WTC11 (cell line): ENCODE measurements at regions not wholly inside any gene's neighbourhood (a gene's known extent, or its start where the extent isn't known, plus 50 kb on each side); places are given as distances from the start of the nearest gene placed in this dataset.

Experiments used
- ATAC-seq: fragments of 200-7000 bp; cut with Tn5 transposase; 2 replicates; pipeline ENCODE4 v1.10.0; 2021; ENCODE audit warnings: mild to moderate bottlenecking, moderate library complexity
- CTCF ChIA-PET: fragments of 300-600 bp; sonication (Branson Sonifier 250); formaldehyde crosslinking; loops from one replicate; lab custom pipeline; 2021; ENCODE audit warnings: antibody characterized with exemption; lab: Charles Lee
- POLR2A ChIA-PET: fragments of 350-600 bp; sonication (Branson Sonifier 250); formaldehyde crosslinking; loops from one replicate; lab custom pipeline; 2021; ENCODE audit warnings: antibody characterized with exemption; lab: Charles Lee
- DNase-seq: peaks from one replicate; pipeline ENCODE4 v3.0.0; 2021; ENCODE audit warnings: low spot score
- H3K27ac Mint-ChIP-seq: 2 replicates; pipeline ENCODE4 v1.8.0; 2021; ENCODE audit warnings: mixed read lengths
- H3K27me3 Mint-ChIP-seq: 2 replicates; pipeline ENCODE4 v1.8.0; 2021; ENCODE audit warnings: low read depth, mild to moderate bottlenecking, moderate library complexity, mixed read lengths
- H3K36me3 Mint-ChIP-seq: 2 replicates; pipeline ENCODE4 v1.8.0; 2021; ENCODE audit warnings: mixed read lengths
- H3K4me1 Mint-ChIP-seq: 2 replicates; pipeline ENCODE4 v1.8.0; 2022; ENCODE audit warnings: mixed read lengths
- H3K4me3 Mint-ChIP-seq: 2 replicates; pipeline ENCODE4 v1.8.0; 2021; ENCODE audit warnings: mild to moderate bottlenecking, moderate library complexity, mixed read lengths
- H3K9me3 Mint-ChIP-seq: 2 replicates; pipeline ENCODE4 v1.8.0; 2021; ENCODE audit warnings: mixed read lengths
- ATF1 ChIP-seq: sonication (generic); formaldehyde crosslinking; IDR thresholded peaks from 2 replicates; pipeline ENCODE4 v1.8.1; 2023; ENCODE audit warnings: mild to moderate bottlenecking, moderate library complexity, missing genetic modification reagents
- CREB1 ChIP-seq: sonication (generic); formaldehyde crosslinking; IDR thresholded peaks from 2 replicates; pipeline ENCODE4 v1.8.0; 2023; ENCODE audit warnings: mild to moderate bottlenecking, missing genetic modification reagents
- CTCF ChIP-seq: fragments of 200-600 bp; IDR thresholded peaks from 2 replicates; pipeline ENCODE4 v1.8.0; 2022; ENCODE audit warnings: antibody characterized with exemption
- E2F5 ChIP-seq: sonication (generic); formaldehyde crosslinking; IDR thresholded peaks from 2 replicates; pipeline ENCODE4 v1.8.1; 2022; ENCODE audit warnings: mild to moderate bottlenecking, moderate library complexity, missing genetic modification reagents
- ERG ChIP-seq: fragments of 250-450 bp; sonication (Bioruptor Pico); IDR thresholded peaks from 2 replicates; pipeline ENCODE4 v1.8.0; 2021; ENCODE audit warnings: mild to moderate bottlenecking
- ESRRA ChIP-seq: sonication (generic); formaldehyde crosslinking; IDR thresholded peaks from 2 replicates; pipeline ENCODE4 v1.8.1; 2022; ENCODE audit warnings: mild to moderate bottlenecking, missing genetic modification reagents, borderline replicate concordance
- FOXP1 ChIP-seq: sonication (generic); formaldehyde crosslinking; IDR thresholded peaks from 2 replicates; pipeline ENCODE4 v1.8.0; 2022; ENCODE audit warnings: missing genetic modification reagents, mild to moderate bottlenecking, moderate library complexity, borderline replicate concordance
- GABPB1 ChIP-seq: sonication (generic); formaldehyde crosslinking; IDR thresholded peaks from 2 replicates; pipeline ENCODE4 v1.8.1; 2023; ENCODE audit warnings: mild to moderate bottlenecking, missing genetic modification reagents
- HMGXB4 ChIP-seq: sonication (generic); formaldehyde crosslinking; IDR thresholded peaks from 2 replicates; pipeline ENCODE4 v1.8.1; 2023; ENCODE audit warnings: mild to moderate bottlenecking, moderate library complexity, missing genetic modification reagents
- IRF1 ChIP-seq: sonication (generic); formaldehyde crosslinking; IDR thresholded peaks from 2 replicates; pipeline ENCODE4 v1.8.0; 2023; ENCODE audit warnings: missing genetic modification reagents
- JAZF1 ChIP-seq: fragments of 250-450 bp; sonication (Bioruptor Pico); IDR thresholded peaks from 2 replicates; pipeline ENCODE4 v1.9.0; 2021; ENCODE audit warnings: moderate library complexity, mild to moderate bottlenecking, inconsistent platforms
- MYBL2 ChIP-seq: sonication (generic); formaldehyde crosslinking; IDR thresholded peaks from 2 replicates; pipeline ENCODE4 v1.8.1; 2023; ENCODE audit warnings: mild to moderate bottlenecking, moderate library complexity, missing genetic modification reagents
- NFATC4 ChIP-seq: fragments of 250-450 bp; sonication (Bioruptor Pico); IDR thresholded peaks from 2 replicates; pipeline ENCODE4 v1.9.0; 2021; ENCODE audit warnings: mild to moderate bottlenecking
- NFYB ChIP-seq: sonication (generic); formaldehyde crosslinking; conservative IDR thresholded peaks from 2 replicates; pipeline ENCODE4 v1.8.0; 2022; ENCODE audit warnings: low read depth, missing genetic modification reagents
- OVOL2 ChIP-seq: fragments of 250-450 bp; sonication (Bioruptor Pico); IDR thresholded peaks from 2 replicates; pipeline ENCODE4 v1.9.0; 2021; ENCODE audit warnings: mild to moderate bottlenecking, borderline replicate concordance
- STAT6 ChIP-seq: sonication (generic); formaldehyde crosslinking; conservative IDR thresholded peaks from 2 replicates; pipeline ENCODE4 v1.8.1; 2023; ENCODE audit warnings: mild to moderate bottlenecking, low read depth, missing genetic modification reagents, moderate library complexity
- ZNF219 ChIP-seq: sonication (generic); formaldehyde crosslinking; IDR thresholded peaks from 2 replicates; pipeline ENCODE4 v1.8.0; 2023; ENCODE audit warnings: missing genetic modification reagents, mild to moderate bottlenecking, borderline replicate concordance
- ZNF532 ChIP-seq: fragments of 250-450 bp; sonication (Bioruptor Pico); IDR thresholded peaks from 2 replicates; pipeline ENCODE4 v1.9.0; 2021; ENCODE audit warnings: mild to moderate bottlenecking, borderline replicate concordance

GRCh38 chr16:59114790-59115189 lies 380.7 kb upstream of the GOT2 start (continued):
- TF ChIP-seq HMGXB4 (CRISPR knock-in tag) (no peak), STAT6 (CRISPR knock-in tag) (no peak), CTCF (no peak), FOXP1 (CRISPR knock-in tag) (no peak), CREB1 (no peak), OVOL2 (CRISPR knock-in tag) (no peak), E2F5 (CRISPR knock-in tag) (no peak), JAZF1 (CRISPR knock-in tag) (no peak), GABPB1 (CRISPR knock-in tag) (no peak), NFATC4 (CRISPR knock-in tag) (no peak), NFYB (CRISPR knock-in tag) (no peak)

GRCh38 chr16:59113004-59113670 lies 379.0 kb upstream of the GOT2 start:
- TF ChIP-seq NFYB (CRISPR knock-in tag) (no peak), ESRRA (CRISPR knock-in tag) (no peak), ZNF532 (no peak), ERG (CRISPR knock-in tag) (no peak), ZNF219 (CRISPR knock-in tag) (no peak), IRF1 (CRISPR knock-in tag) (no peak), MYBL2 (no peak), CREB1 (no peak), ATF1 (CRISPR knock-in tag) (no peak), HMGXB4 (CRISPR knock-in tag) (no peak)
- TF ChIP-seq, all 79 proteins: peak for 0
- DNase-seq, result no peak
- Mint-ChIP-seq H3K4me3 (no peak overlapping the region), H3K27me3 (no peaks in the 10 kb centered on the region), H3K27ac (no peak overlapping the region), H3K36me3 (no peaks in the 10 kb centered on the region), H3K9me3 (no peaks in the 10 kb centered on the region), H3K4me1 (peaks cover 29% of the 10 kb centered on the region)
- CTCF ChIA-PET, result no interaction called here
- POLR2A ChIA-PET, result no interaction called here
- no peak for ATAC-seq
